ENCODE measurements at regions not wholly inside any gene's neighbourhood (a gene's known extent, or its start where the extent isn't known, plus 50 kb on each side); places are given as distances from the start of the nearest gene placed in this dataset.

DNA sequence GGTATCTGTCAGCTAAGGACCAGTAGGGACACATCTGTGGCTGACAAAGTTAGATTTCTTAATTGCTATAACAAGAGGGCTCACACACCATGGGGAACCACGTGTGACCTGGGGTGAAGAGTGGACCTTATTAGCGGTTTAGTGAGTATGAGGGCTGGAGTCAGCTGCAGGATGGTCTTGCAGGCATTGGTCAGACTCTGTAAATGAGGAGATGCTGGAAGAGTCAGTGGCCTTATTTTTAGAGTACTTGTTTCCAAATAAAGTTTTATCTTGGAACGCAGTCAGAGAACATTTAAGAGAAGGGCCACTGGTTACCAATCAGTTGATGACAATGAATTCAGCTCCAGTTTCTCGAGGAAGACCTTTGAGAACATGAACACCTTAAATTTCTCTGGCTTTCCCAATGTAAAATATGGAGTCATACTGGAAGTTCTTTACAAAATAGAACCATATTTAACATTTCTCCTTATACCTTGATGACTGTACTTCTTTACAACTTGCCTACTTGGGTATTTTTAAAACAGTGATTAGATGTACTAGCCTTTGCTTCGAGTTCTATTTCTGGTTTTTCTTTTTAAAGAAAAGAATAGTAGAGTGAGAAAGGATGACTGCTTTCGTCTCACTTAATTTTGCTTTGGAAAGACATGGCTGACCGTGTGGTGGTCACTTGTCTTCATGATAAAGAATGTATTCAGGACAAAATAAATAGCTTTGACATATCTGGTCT is 185.9 kb upstream of the S1PR3 start:
- Histone ChIP-seq H3K4me3 (no peak overlapping the region), H3K27ac (peak overlapping the region; percentile 54 to 68), H3K9me3 (no peaks in the 10 kb centered on the region), H3K27me3 (no peaks in the 10 kb centered on the region), H3K36me3 (no peaks in the 10 kb centered on the region), H3K4me1 (peaks cover 0 to 4% of the 10 kb centered on the region in 2 donors)
- TF ChIP-seq, protein P1, sequence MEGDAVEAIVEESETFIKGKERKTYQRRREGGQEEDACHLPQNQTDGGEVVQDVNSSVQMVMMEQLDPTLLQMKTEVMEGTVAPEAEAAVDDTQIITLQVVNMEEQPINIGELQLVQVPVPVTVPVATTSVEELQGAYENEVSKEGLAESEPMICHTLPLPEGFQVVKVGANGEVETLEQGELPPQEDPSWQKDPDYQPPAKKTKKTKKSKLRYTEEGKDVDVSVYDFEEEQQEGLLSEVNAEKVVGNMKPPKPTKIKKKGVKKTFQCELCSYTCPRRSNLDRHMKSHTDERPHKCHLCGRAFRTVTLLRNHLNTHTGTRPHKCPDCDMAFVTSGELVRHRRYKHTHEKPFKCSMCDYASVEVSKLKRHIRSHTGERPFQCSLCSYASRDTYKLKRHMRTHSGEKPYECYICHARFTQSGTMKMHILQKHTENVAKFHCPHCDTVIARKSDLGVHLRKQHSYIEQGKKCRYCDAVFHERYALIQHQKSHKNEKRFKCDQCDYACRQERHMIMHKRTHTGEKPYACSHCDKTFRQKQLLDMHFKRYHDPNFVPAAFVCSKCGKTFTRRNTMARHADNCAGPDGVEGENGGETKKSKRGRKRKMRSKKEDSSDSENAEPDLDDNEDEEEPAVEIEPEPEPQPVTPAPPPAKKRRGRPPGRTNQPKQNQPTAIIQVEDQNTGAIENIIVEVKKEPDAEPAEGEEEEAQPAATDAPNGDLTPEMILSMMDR (IDR thresholded peaks at IDR 0.05): no peak
- DNase-seq (ENCODE audit: low spot score in 2 of 2): no peak
- intact Hi-C loops (cut with DNase I): no loop called here

GRCh38 chr9:88807426-88807825 is 183.8 kb upstream of the S1PR3 start:
- intact Hi-C loops (cut with DNase I): no loop called here
- Histone ChIP-seq H3K9me3 (no peaks in the 10 kb centered on the region), H3K4me1 (peaks cover 0 to 4% of the 10 kb centered on the region in 2 donors), H3K4me3 (no peak overlapping the region), H3K36me3 (no peaks in the 10 kb centered on the region), H3K27me3 (no peaks in the 10 kb centered on the region), H3K27ac (no peak overlapping the region)
- TF ChIP-seq, protein P1 (IDR thresholded peaks at IDR 0.05): no peak
- DNase-seq (ENCODE audit: low spot score in 2 of 2): peak in 1 of 2 donors; percentile 37

DNA sequence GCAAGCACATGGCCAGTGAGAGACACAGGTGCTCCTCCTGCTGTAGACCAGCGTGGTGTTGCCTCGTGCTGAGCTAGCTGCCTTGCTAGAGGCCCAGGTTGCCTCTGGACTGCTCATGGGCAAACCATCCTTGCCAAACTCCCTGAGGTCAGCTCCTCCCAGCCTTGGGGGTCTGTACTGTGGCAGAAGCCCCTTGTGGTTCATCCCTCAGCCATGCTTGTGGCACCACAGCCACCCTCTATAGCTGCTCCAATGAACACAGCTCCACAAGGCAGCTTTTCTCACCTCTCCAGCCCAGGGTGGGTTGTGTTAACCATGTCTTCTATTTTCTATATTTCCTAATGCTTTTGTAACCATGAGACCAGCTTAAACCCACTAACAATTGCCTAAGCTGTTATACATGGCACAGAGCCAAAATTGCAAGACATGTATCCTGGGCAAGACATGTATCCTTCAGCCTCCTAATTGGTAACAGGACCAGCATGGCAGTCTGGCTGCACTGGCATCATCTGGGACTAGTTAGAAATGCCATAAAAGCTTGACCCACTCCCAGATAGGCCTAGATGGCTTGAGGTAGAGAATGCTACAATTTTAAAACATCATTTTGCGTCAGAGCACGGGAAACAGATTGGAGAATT is 183.1 kb upstream of the S1PR3 start:
- no peak overlapping the region for H3K27ac ChIP-seq
- H3K4me1 ChIP-seq: peaks cover 0 to 5% of the 10 kb centered on the region in 2 donors
- no peaks in the 10 kb centered on the region for H3K36me3 ChIP-seq
- H3K9me3 ChIP-seq: no peaks in the 10 kb centered on the region
- peak in 1 of 2 donors; percentile 53 for DNase-seq (ENCODE audit: low spot score in 2 of 2)
- intact Hi-C loops (cut with DNase I): no loop called here
- no peak overlapping the region for H3K4me3 ChIP-seq
- TF ChIP-seq, protein P1 (IDR thresholded peaks at IDR 0.05): no peak
- no peaks in the 10 kb centered on the region for H3K27me3 ChIP-seq

DNA sequence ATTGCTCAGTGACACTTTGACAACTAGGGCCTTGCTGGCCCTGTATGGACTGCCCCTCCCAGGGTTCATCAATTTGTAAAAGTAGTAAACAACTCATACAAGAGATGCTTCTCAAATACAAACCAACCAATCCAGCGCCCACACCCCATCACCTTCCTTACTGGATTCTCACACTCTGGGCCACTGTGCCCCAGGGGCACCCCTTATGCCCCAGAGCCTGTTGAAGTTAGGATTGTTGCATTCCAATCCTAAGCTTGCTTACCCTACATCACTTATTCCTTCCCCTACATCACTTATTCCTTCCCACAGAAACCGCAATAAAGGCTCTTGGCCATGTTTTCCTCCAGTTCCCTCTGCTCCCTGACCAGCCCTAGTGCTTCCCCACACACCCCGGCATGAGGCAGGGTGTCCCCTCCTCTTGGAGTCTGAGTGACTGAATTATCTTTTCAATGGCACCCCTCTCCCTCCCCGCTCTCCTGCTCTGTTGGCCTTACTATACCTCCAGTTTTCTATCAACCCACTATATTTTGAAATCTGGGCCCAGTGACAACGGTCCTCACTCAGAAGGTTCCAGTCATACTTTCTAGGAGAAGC is 182.4 kb upstream of the S1PR3 start:
- TF ChIP-seq, protein P1 (IDR thresholded peaks at IDR 0.05): no peak
- H3K27ac ChIP-seq: no peak overlapping the region

GRCh38 chr9:88809355-88810161 is 181.7 kb upstream of the S1PR3 start:
- TF ChIP-seq, protein P1 (IDR thresholded peaks at IDR 0.05): no peak
- H3K27me3 ChIP-seq: no peaks in the 10 kb centered on the region
- H3K36me3 ChIP-seq: no peaks in the 10 kb centered on the region
- no peaks in the 10 kb centered on the region for H3K9me3 ChIP-seq
- H3K4me3 ChIP-seq: no peak overlapping the region
- intact Hi-C loops (cut with DNase I): loop anchor here (10.0 kb wide), 2 partner anchors 185 to 425 kb away; partner anchors contain the start of genes S1PR3 and SPIN1
- H3K27ac ChIP-seq: no peak overlapping the region
- peaks cover 7 to 14% of the 10 kb centered on the region in 2 donors for H3K4me1 ChIP-seq
- DNase-seq (ENCODE audit: low spot score in 2 of 2): no peak

More for the DNA sequence above, 182.4 kb upstream of the S1PR3 start:
- DNase-seq (ENCODE audit: low spot score in 2 of 2): peak in 1 of 2 donors; percentile 15
- H3K36me3 ChIP-seq: no peaks in the 10 kb centered on the region
- no peaks in the 10 kb centered on the region for H3K9me3 ChIP-seq
- no peaks in the 10 kb centered on the region for H3K27me3 ChIP-seq
- H3K4me3 ChIP-seq: no peak overlapping the region
- intact Hi-C loops (cut with DNase I): no loop called here
- H3K4me1 ChIP-seq: peaks cover 3 to 11% of the 10 kb centered on the region in 2 donors
